ENCODE measurements at regions not wholly inside any gene's neighbourhood (a gene's known extent, or its start where the extent isn't known, plus 50 kb on each side); places are given as distances from the start of the nearest gene placed in this dataset.
"Not testable (repeated sequence)": the region's sequence is repeated elsewhere in the genome, so short reads cannot be mapped to it uniquely, and the experiment has no call there.

DNA sequence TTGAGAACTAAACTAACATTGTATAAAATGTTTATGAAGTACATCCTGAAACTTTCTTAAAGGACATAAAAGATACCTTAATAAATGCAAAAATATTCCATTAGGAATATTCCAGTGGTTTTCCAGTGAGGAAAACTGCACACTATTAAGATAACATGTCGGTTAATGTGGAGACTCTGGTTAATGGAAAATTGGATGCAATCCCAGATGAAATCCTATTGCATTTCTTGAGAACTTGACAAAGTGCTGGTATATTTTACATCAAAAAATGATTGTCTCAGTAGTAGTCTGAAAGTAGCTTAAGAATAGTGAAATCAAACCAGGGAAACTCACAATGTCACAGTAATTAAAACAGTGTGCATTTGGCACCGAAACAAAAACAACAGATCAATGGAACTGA is 202.5 kb upstream of the MON1B start:
- no peak for DNase-seq

GRCh38 chr16:77002644-77003043 is 188.3 kb upstream of the MON1B start:
- DNase-seq, result no peak

DNA sequence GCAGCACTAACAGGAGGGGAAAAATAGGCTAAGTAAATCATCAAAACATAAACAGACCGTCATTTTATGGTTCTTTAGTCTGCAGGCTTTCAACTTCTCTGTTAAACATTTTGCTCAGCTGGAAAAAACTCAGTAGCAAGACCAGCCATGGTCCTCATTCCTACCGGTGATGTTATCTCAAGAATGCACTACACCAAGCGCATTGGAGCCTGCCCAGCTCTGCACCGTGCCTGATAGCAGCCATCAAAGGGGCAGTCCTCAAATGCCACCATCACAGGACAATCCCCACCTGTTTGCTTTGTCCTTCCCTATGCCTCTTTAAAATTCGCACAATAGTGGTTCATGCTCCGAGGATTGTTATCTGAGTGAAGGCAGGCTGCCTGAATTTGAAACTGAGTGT is 181.5 kb upstream of the MON1B start:
- no peak for DNase-seq

DNA sequence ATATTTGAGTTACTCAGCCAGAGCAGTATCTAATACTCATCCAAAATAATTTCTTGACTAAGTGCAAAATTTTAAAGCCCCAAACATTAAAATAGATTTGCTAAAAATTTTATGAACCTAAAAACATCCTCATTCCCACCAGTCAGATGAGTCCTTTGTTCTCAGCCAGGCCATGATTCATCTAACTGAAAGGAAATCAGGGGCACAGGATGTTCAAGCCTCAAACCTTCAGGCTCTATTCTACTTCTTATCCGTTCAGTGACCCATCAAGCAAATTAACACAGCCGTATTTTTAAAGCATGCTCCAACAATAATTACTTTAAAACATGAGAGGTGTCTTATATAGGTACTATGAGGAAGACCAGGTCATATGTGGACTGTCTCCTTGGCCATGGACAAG is 176.5 kb upstream of the MON1B start:
- no peak for DNase-seq

DNA sequence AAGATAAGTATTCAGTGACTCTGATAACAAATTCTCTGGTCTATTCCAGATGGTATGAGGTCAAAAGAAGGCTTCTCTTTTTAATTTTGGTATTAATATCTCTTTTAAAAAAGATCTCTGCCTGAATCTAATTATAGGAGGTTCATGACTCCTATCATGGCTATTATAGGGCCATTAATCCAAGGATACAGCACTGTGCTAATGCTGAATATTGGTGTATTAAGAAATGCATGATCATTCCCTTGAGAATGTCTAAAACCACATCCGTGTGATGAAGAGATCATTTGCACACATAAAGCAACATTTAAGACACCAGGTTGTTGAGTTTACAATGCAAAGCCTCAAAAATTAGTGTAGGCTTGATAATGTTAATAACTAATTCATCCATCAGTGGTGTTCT is 160.4 kb upstream of the MON1B start:
- DNase-seq, result no peak

- DNase-seq, result no peak
Observed at GRCh38 chr16:77033516-77033915, 157.5 kb upstream of the MON1B start.

GRCh38 chr16:77035361-77035760 is 155.6 kb upstream of the MON1B start:
- no peak for DNase-seq

DNA sequence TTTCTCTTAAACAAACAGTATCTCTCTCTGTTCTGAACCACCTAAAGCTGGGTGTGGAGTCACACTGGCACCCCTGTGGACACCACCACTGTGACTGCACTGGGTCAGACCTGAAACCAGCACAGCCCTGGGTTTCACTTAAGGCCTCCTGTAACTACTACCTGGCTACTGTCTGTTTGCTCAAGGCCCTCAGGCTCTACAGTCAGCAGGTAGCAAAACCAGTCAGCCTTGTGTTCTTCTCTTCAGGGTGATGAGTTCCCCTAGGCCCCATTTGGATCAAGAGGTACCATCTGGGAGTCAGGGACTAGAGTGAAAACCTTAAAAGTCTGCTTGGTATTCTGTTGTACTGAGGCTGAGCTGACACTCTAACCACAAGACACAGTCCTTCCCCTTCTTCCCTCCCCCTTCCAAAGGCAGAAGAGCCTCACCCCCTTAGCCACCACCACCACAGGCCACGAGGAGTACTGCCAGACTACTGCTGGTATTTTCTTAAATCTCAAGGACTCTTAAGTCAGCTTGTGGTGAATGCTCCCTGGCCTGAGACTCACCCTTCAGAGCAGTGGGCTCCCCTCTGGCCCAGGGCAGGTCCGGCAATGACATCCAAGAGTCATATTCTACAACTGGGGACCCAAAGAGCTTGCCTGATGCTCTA is 153.2 kb upstream of the MON1B start:
- no peak for DNase-seq

DNA sequence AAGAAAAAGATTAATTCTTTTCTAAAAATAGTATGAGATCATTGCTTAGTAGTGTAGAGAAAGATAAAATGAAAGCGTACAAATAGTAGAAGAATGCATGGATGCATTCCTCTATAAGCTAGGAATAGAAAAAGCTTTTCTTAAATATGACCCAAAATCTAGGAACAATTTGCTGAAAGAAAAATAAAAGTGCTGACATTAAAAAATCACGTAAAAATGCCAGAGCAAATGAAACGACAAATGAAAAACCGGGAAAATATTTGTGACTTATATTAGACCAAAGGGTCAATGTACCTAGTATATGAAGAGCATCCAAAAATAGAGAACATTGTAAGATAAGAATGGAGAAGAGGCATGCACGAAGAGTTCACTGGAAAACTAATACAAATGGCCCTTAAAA is 149.5 kb upstream of the MON1B start:
- no peak for DNase-seq

- no peak for DNase-seq
Observed at GRCh38 chr16:77043076-77043475, 147.9 kb upstream of the MON1B start.

- no peak for DNase-seq
Observed at GRCh38 chr16:77046206-77046605, 144.8 kb upstream of the MON1B start.

- no peak for DNase-seq
Observed at GRCh38 chr16:77048085-77048484, 142.9 kb upstream of the MON1B start.

DNA sequence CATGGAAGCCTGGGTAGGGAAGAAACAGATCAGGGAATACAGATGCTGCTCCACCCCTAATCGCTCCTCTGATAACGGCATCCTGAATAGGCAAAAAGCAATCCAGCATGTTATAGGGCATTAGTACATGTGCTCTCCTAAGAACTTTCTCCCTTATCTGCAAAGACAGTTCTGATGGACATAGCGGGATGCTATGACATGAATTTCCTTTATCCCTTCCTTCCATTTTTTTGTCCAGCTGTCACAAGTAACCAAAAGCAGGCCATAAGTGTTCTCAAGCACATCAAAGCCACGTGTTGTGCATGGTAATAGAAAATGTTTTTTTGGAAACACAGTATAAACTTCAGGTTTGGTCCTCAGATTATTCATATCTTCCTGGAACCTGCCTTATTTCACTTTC is 141.4 kb upstream of the MON1B start:
- DNase-seq, result no peak

- DNase-seq, result not testable (repeated sequence)
Observed at GRCh38 chr16:77056597-77056996, 134.4 kb upstream of the MON1B start.

DNA sequence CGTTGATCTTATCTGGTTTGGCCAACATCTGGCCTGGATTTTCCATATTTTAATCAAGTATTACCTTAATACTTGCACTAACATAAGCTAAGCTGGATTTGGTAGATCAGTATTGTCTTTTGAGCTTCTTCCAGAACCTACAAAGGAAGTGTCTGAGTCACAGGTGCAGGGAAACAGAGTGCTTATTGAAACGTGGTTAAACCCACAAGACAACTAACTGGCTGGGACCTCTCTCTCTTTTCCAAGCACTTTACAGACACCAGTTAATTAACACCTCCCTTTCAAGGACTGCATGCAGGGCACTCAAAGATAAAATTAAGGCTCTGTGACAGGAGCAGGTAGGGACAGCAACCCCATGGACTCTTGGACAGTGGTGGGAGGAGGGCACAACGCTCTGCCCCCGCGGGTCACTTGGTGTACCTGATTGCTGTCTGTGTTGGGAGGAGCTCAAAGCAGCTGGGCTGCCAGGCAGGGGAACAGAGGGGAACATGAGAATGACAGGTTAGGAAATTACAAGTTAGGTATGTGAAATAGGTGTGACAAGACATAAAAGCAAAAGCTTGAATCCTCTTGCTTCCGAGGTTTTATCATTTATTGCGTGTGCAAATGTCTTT is 133.7 kb upstream of the MON1B start:
- DNase-seq, result no peak

DNA sequence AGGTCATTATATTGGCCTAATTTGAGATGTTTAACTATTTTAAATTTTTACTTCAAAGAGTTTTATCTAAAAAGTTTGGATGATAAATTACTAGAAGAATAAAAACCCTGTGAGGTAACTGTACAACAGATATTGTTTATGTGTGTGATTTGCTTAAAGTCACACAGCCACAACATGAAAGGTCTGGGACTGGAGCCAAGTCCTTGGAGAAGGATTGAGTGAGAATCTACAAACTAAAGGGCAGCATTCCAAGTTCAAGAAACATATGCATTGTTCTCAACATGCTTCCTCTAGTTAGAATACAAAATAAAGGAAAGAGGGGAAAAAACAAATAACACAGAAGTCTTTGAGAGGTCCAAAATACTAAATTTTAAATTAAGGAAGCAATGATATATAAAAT is 131.5 kb upstream of the MON1B start:
- peak; percentile 34 for DNase-seq

DNA sequence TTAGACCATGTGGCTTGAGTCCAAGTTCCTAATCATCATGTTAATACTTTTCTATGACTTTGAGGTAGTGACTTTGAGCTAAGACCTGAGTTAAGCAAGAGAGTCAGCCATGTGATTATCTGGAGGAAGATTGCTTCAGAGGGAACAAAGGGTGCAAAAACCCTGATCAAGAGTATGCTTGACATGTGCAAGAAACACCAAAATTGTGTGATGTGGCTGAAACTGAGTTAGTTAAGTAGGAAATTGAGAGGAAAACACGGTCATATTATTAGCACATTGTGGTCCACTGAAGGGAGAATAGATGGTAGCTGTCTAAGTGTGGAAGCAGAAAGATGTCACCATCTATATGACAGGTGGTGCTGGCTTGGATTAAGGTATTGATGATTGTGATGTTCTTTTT is 130.4 kb upstream of the MON1B start:
- no peak for DNase-seq

DNA sequence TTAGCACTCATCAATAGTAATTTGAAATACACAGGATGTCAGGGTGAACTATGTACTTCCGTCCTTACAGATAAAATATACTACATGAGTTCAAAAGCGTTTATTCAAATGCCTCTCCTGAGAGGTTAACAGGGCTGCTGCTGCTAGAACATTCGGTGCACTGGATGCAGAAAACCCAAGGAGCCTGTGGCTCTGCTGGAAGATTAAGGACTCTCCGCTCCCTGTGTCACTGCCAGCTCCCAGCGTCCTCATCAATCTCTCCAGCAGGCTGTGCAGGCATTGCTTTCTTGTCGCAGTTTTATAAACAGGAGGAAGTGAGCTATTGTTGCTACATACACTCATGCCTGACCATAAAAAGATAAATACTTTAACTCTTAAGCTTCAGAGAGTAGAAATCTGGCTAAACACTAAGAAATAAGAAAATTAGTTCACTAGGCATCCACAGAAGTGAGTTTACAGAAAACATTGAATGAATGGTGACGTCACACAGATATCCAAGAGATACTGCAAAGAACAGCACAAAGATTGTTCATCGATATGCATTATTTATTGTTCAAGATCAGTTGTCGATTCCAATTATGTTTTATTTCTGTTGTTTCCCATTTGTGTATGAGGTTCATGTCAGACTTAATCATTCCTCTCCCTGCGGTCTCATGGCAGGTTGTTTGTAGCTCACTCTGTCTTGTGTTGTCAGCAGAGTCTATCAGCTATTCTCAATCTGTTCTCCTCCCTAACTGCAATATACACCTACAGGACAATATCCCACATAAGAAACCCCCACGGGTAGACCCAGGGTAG is 127.9 kb upstream of the MON1B start:
- DNase-seq, result peak; percentile 33

DNA sequence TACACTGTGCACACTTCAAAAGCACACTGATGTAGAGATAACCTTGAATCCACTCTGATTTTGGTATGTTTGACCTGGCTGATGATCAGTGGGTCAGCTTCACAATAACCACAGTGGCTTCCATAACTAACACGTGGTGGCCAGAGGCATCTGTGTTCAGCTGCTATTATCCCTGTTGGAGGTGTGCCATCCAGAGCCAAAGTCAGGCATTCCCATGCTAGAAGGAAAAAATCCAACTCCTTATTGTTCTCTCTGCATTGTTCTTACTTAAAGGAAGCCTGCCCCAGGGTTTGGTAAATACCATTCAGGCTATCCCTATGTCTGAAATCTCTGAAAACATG is 127.3 kb upstream of the MON1B start:
- no peak for DNase-seq

DNA sequence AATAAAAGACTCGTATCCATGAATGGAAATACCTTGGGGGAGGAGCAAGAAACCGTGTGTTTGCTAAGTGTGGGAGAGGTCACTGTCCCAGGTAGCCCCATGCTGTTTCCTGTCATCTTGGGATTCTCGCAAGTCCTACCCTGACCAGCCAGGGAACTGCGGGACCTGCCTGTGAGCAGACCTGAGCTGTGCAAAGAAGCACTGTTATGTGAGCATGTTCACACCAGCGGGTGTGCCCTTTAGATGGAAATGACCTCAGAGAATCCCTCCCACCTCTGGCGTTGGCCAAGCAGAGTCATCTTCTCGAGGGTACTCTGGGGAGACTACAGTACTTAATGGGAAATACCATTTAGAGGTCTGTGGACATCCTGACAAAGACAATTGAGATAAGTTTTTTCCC is 127.0 kb upstream of the MON1B start:
- DNase-seq, result no peak

DNA sequence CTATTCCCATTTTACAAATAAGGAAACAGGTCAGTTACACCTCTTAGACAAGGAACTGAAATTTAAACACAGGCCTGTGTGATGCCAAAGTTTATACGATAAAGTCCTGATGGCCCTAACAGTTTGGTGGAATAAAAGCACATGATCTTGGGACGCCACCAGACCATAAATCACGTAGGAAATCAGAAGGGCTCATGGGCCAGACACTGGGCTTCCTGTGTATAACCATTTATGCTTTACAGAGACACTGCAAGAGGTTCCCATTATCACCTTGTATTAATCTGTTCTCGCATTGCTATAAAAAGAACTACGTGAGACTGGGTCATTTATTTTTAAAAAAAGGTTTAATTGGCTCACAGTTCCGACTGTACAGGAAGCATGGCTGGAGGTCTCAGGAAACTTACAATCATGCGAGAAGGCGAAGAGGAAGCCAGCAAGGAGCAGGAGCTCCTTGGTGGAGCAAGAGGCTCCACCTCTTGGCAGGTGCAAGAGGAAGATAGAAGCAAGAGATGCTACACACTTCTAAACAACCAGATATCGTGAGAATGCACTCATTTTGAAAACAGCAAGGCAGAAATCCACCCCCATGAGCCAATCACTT is 124.0 kb upstream of the MON1B start:
- DNase-seq, result no peak

DNA sequence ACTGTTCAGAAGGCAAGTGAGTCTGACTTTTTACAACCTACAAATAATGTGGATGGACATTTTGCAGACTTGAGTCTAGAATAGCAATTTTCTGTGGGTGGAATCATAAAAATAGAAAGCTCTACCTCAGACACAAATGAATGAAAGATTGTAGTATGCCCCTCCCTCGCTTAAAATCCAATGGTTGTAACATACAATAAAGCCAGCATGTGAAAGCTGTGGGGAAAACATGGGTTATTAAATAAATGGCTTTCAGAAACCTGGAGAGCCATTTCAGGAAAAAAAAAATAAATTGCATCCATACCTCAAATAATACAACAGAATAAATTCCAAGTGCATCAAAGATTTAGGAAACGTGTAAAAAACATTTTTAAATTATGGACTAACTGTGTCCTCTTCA is 123.1 kb upstream of the MON1B start:
- DNase-seq, result no peak

- DNase-seq, result no peak
Observed at GRCh38 chr16:77068402-77068801, 122.6 kb upstream of the MON1B start.

DNA sequence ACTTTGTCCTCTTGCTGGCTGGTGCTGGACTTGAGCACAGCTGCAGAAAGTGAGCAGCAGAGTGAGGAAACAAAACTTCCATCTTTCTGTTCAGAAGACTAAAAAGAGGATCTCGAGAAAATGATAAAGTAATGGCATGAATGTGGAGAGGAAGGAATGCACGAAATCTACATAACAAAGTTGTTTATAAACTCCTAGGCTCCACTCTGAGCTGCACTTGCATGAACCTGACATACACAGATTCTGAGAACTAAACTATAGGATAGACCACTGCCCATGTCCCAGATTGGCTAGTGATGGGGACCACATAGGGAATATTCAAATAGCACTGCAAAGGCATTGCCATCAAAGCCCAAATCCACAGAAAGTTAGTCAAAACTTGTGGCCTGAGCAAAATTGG is 121.1 kb upstream of the MON1B start:
- no peak for DNase-seq
